GM12878 (cell line): ENCODE measurements at regions not wholly inside any gene's neighbourhood (a gene's known extent, or its start where the extent isn't known, plus 50 kb on each side); places are given as distances from the start of the nearest gene placed in this dataset.

Experiments
- ATAC-seq: fragments of 200-7000 bp; cut with Tn5 transposase; 3 replicates; pipeline ENCODE4 v1.9.1; 2020; ENCODE audit warnings: mild to moderate bottlenecking, moderate library complexity
- BruUV-seq: library from RNA; stranded (reverse); fragments of 400-500 nt; replicated peaks from 2 replicates; lab custom pipeline; 2021; lab: Mats Ljungman, UMichigan
- CTCF ChIA-PET: fragments of 300-600 bp; sonication (Branson Sonifier 250); formaldehyde crosslinking; extraction: SDS; loops from one replicate; lab custom pipeline; 2021; ENCODE audit warnings: inconsistent platforms; lab: Yijun Ruan, JAX
- POLR2A ChIA-PET: fragments of 350-600 bp; formaldehyde crosslinking; extraction: SDS; loops from one replicate; lab custom pipeline; 2021; ENCODE audit warnings: inconsistent platforms; lab: Charles Lee
- RAD21 ChIA-PET: fragments of 300-600 bp; sonication (Branson Sonifier 250); formaldehyde crosslinking; loops from one replicate; lab custom pipeline; 2023; ENCODE audit warnings: antibody characterized with exemption; ENCODE audit not compliant: unreplicated experiment; lab: Charles Lee
- SMC1A ChIA-PET: fragments of 300-600 bp; sonication (Branson Sonifier 250); formaldehyde crosslinking; loops from one replicate; lab custom pipeline; 2023; ENCODE audit not compliant: unreplicated experiment, uncharacterized antibody; lab: Charles Lee
- DNase-seq: peaks from one replicate; pipeline ENCODE4 v3.0.0-alpha.2; 2011; ENCODE audit warnings: low read depth, low spot score
- FAIRE-seq: peaks from 3 replicates; lab custom pipeline; 2011; peaks lifted over from hg19 to GRCh38; lab: Jason Lieb, UNC
- H2AFZ ChIP-seq: 2 replicates; pipeline ENCODE4 v1.6.0; 2011; ENCODE audit warnings: low read depth, low read length, control low read depth; ENCODE audit not compliant: control insufficient read depth
- H3K27ac ChIP-seq: 2 replicates; pipeline ENCODE4 v1.5.1; 2011; ENCODE audit warnings: control low read depth; ENCODE audit not compliant: control insufficient read depth, insufficient read depth
- H3K27me3 ChIP-seq, 2 experiments: replicated peaks in 1 of 2; 2 replicates each; pipeline versions ENCODE4 v1.6.0 to v1.6.1; 2011; ENCODE audit warnings: low read length in 1 of 2; ENCODE audit not compliant: control insufficient read depth in 2 of 2, insufficient read depth in 2 of 2
- H3K36me3 ChIP-seq, 2 experiments: 2 replicates each; pipeline ENCODE4 v1.5.1; 2011; ENCODE audit warnings: low read length in 1 of 2; ENCODE audit not compliant: control insufficient read depth in 2 of 2, insufficient read depth in 2 of 2
- H3K4me1 ChIP-seq: 2 replicates; pipeline ENCODE4 v1.6.1; 2011; ENCODE audit warnings: mild to moderate bottlenecking, low read length, moderate library complexity, mixed read lengths; ENCODE audit not compliant: control insufficient read depth, insufficient read depth
- H3K4me2 ChIP-seq: 2 replicates; pipeline ENCODE4 v1.6.0; 2011; ENCODE audit warnings: control low read depth; ENCODE audit not compliant: control insufficient read depth, insufficient read depth
- H3K4me3 ChIP-seq: fragments of 200-600 bp; sonication (generic); 2 replicates; pipeline ENCODE4 v1.5.1; 2016
- H3K79me2 ChIP-seq: 2 replicates; pipeline ENCODE4 v1.6.0; 2011; ENCODE audit warnings: low read length; ENCODE audit not compliant: control insufficient read depth, insufficient read depth
- H3K9ac ChIP-seq: 2 replicates; pipeline ENCODE4 v1.8.0; 2011; ENCODE audit warnings: low read length, control low read depth, mixed read lengths; ENCODE audit not compliant: control insufficient read depth, insufficient read depth
- H3K9me3 ChIP-seq: replicated peaks from 3 replicates; pipeline ENCODE4 v1.5.1; 2011; ENCODE audit warnings: mild to moderate bottlenecking, low read length; ENCODE audit not compliant: control insufficient read depth, insufficient read depth
- H4K20me1 ChIP-seq: 2 replicates; pipeline ENCODE4 v1.6.0; 2011; ENCODE audit not compliant: control insufficient read depth, insufficient read depth
- CEBPZ ChIP-seq: fragments of 150-350 bp; IDR thresholded peaks from 2 replicates; pipeline ENCODE4 v1.6.1; 2016; ENCODE audit warnings: low read depth, low read length
- EP300 ChIP-seq, 2 experiments: fragments of 150-350 bp in 1 of 2; IDR thresholded peaks; 2 replicates each; pipeline ENCODE4 v1.6.1; 2011 to 2012; ENCODE audit warnings: low read depth in 2 of 2, low read length in 2 of 2, borderline replicate concordance in 1 of 2, improper control_type of control experiment in 1 of 2, inconsistent platforms in 1 of 2; ENCODE audit not compliant: control insufficient read depth in 1 of 2
- ESRRA ChIP-seq: IDR thresholded peaks from 2 replicates; pipeline ENCODE4 v1.6.1; 2012; ENCODE audit warnings: mild to moderate bottlenecking, low read length, improper control_type of control experiment
- FOXM1 ChIP-seq: IDR thresholded peaks from 2 replicates; pipeline ENCODE4 v1.6.1; 2012; ENCODE audit warnings: low read depth, mild to moderate bottlenecking, inconsistent platforms, low read length, moderate library complexity
- GATAD2B ChIP-seq: fragments of 450-650 bp; conservative IDR thresholded peaks from 2 replicates; pipeline ENCODE4 v1.6.1; 2017; ENCODE audit warnings: low read depth, mild to moderate bottlenecking, moderate library complexity
- MLLT1 ChIP-seq: fragments of 450-650 bp; IDR thresholded peaks from 2 replicates; pipeline ENCODE4 v1.6.1; 2016; ENCODE audit warnings: mild to moderate bottlenecking
- NBN ChIP-seq: fragments of 450-650 bp; IDR thresholded peaks from 2 replicates; pipeline ENCODE4 v1.6.1; 2016
- NR2C2 ChIP-seq: IDR thresholded peaks from 2 replicates; pipeline ENCODE4 v1.6.1; 2011; ENCODE audit warnings: borderline replicate concordance, low read depth; ENCODE audit not compliant: control insufficient read depth, insufficient read length
- NRF1 ChIP-seq: conservative IDR thresholded peaks from 2 replicates; pipeline ENCODE4 v1.6.1; 2011; ENCODE audit warnings: mild to moderate bottlenecking, low read depth, low read length, improper control_type of control experiment
- ZZZ3 ChIP-seq: IDR thresholded peaks from 2 replicates; pipeline ENCODE4 v1.6.1; 2011; ENCODE audit warnings: low read depth; ENCODE audit not compliant: control insufficient read depth, insufficient read length
- WGBS: methylation state at CpG from one replicate; pipeline ENCODE4 v1.1.6; 2016; ENCODE audit warnings: low lambda C conversion rate; ENCODE audit not compliant: insufficient replicate concordance, insufficient coverage; ENCODE audit errors: missing lambda C conversion rate; 5-methylcytosine and 5-hydroxymethylcytosine counted together
- in situ Hi-C: fragments of 300-500 bp; cut with MboI; formaldehyde crosslinking; loops from 9 replicates; pipeline ENCODE4 v1.14.3; 2018; ENCODE audit warnings: mixed read lengths
- intact Hi-C: fragments of 100-400 bp; cut with micrococcal nuclease; formaldehyde crosslinking; loops from one replicate; pipeline ENCODE4 v1.14.2; 2022; ENCODE audit not compliant: unreplicated experiment
- TF ChIP-seq, protein P1 (sequence below): fragments of 450-650 bp; IDR thresholded peaks from 2 replicates; pipeline ENCODE4 v1.6.1; 2018; ENCODE audit warnings: mild to moderate bottlenecking, low read depth, moderate library complexity; ENCODE audit not compliant: partially characterized antibody

DNA sequence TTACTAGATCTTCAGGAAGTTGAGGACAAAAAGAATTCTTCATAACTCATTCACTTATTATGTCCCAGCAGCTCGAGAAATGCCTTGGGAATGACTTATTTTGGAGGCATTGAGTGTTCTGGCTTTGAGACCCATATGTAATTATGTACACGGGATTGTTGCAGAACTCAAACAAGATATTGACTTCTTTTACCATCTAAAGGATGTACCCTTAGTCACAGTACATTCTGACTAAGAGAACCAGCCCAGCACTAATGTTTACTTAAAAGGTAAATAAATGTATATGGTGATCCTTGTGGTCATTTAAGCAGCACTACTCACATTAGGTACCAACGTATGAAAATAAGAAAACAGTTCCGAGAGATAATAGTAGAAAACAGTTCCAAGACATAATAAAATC is 268.9 kb downstream of the ADCYAP1 start:
- no peaks in the 10 kb centered on the region for H3K79me2 ChIP-seq
- H3K4me3 ChIP-seq, result no peak overlapping the region
- ChIA-PET POLR2A (no interaction called here), SMC1A (no interaction called here), RAD21 (no interaction called here)
- H3K4me1 ChIP-seq, result no peaks in the 10 kb centered on the region
- DNase-seq (no peak), ATAC-seq (no peak)
- WGBS, result 5% methylated on average over 4 of the region's 4 CpGs
- BruUV-seq, result no TSS peak
- H3K4me2 ChIP-seq, result no peak overlapping the region
- intact Hi-C loops (no loop called here), in situ Hi-C loops (no loop called here)
- TF ChIP-seq EP300 (IDR thresholded peaks at IDR 0.05; ENCODE audit: borderline replicate concordance in 1 of 2, control insufficient read depth in 1 of 2, low read depth in 2 of 2, low read length in 2 of 2) (no peak), CEBPZ (no peak), NBN (no peak)
- TF ChIP-seq, all 136 proteins: peak for 0
- no peaks in the 10 kb centered on the region for H3K36me3 ChIP-seq
- H3K27ac ChIP-seq, result no peak overlapping the region
- no peaks in the 10 kb centered on the region for H3K27me3 ChIP-seq
- no peaks in the 10 kb centered on the region for H3K9me3 ChIP-seq
- H3K9ac ChIP-seq, result no peak overlapping the region
- no peaks in the 10 kb centered on the region for H4K20me1 ChIP-seq
- H2AFZ ChIP-seq, result no peak overlapping the region
- FAIRE-seq, result no peak
- CTCF ChIA-PET, result no interaction called here

GRCh38 chr18:1177232-1177631 is 272.6 kb downstream of the ADCYAP1 start:
- Histone ChIP-seq H3K9ac (no peak overlapping the region), H3K4me2 (no peak overlapping the region), H3K27me3 (no peaks in the 10 kb centered on the region), H3K79me2 (no peaks in the 10 kb centered on the region), H2AFZ (no peak overlapping the region), H3K4me3 (no peak overlapping the region), H3K9me3 (no peaks in the 10 kb centered on the region), H3K36me3 (no peaks in the 10 kb centered on the region), H3K4me1 (no peaks in the 10 kb centered on the region), H3K27ac (no peak overlapping the region), H4K20me1 (no peaks in the 10 kb centered on the region)
- ATAC-seq (no peak), FAIRE-seq (no peak), DNase-seq (no peak)
- in situ Hi-C loops, result no loop called here
- intact Hi-C loops, result no loop called here
- ChIA-PET RAD21 (no interaction called here), SMC1A (no interaction called here), CTCF (no interaction called here), POLR2A (no interaction called here)
- no TSS peak for BruUV-seq
- no peak for TF ChIP-seq ZZZ3
- TF ChIP-seq, protein P1, sequence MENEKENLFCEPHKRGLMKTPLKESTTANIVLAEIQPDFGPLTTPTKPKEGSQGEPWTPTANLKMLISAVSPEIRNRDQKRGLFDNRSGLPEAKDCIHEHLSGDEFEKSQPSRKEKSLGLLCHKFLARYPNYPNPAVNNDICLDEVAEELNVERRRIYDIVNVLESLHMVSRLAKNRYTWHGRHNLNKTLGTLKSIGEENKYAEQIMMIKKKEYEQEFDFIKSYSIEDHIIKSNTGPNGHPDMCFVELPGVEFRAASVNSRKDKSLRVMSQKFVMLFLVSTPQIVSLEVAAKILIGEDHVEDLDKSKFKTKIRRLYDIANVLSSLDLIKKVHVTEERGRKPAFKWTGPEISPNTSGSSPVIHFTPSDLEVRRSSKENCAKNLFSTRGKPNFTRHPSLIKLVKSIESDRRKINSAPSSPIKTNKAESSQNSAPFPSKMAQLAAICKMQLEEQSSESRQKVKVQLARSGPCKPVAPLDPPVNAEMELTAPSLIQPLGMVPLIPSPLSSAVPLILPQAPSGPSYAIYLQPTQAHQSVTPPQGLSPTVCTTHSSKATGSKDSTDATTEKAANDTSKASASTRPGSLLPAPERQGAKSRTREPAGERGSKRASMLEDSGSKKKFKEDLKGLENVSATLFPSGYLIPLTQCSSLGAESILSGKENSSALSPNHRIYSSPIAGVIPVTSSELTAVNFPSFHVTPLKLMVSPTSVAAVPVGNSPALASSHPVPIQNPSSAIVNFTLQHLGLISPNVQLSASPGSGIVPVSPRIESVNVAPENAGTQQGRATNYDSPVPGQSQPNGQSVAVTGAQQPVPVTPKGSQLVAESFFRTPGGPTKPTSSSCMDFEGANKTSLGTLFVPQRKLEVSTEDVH, result no peak
- no peak for TF ChIP-seq MLLT1
- TF ChIP-seq FOXM1, result no peak
- no peak for TF ChIP-seq ESRRA
- TF ChIP-seq NRF1, result no peak
- TF ChIP-seq GATAD2B, result no peak
- TF ChIP-seq NR2C2, result no peak
